ENCODE measurements at regions not wholly inside any gene's neighbourhood (a gene's known extent, or its start where the extent isn't known, plus 50 kb on each side); places are given as distances from the start of the nearest gene placed in this dataset.

GRCh38 chr4:18756671-18757070, 735.1 kb upstream of the LCORL start:
- intact Hi-C loops (cut with micrococcal nuclease; ENCODE audit: unreplicated experiment): no loop called here
- Histone ChIP-seq H3K9ac (ENCODE audit: insufficient read depth, low read depth, low read length) (no peak overlapping the region), H3K4me3 (replicated peaks in 1 of 3; ENCODE audit: insufficient read depth in 1 of 3, low read depth in 2 of 3, low read length in 3 of 3) (no peak overlapping the region), H3K9me3 (ENCODE audit: low read length) (peaks cover 80% of the 10 kb centered on the region), H3K27me3 (ENCODE audit: control insufficient read depth in 1 of 2, insufficient read depth in 2 of 2, low read length in 2 of 2) (no peaks in the 10 kb centered on the region), H4K20me1 (ENCODE audit: insufficient read depth, low read length) (no peaks in the 10 kb centered on the region), H3K4me1 (ENCODE audit: insufficient read depth, low read length) (no peaks in the 10 kb centered on the region), H3K27ac (ENCODE audit: extremely low read length, insufficient read depth, low read length) (no peak overlapping the region), H2AFZ (ENCODE audit: low read length) (no peak overlapping the region), H3K79me2 (ENCODE audit: insufficient read depth, low read length) (no peaks in the 10 kb centered on the region), H3K36me3 (replicated peaks in 1 of 2; ENCODE audit: control insufficient read depth in 1 of 2, insufficient read depth in 2 of 2, low read length in 2 of 2) (no peaks in the 10 kb centered on the region), H3K4me2 (ENCODE audit: low read depth, low read length) (no peak overlapping the region)
- in situ Hi-C loops (cut with HindIII; ENCODE audit: extremely low pct_ligation_motif_present, low pct_unique_long_range_greater_than_20kb): no loop called here
- no peak for DNase-seq (ENCODE audit: low spot score)
- POLR2A ChIA-PET: no interaction called here
- BruUV-seq (replicated peaks): no TSS peak
- no peak for FAIRE-seq
- TF ChIP-seq, protein P1, sequence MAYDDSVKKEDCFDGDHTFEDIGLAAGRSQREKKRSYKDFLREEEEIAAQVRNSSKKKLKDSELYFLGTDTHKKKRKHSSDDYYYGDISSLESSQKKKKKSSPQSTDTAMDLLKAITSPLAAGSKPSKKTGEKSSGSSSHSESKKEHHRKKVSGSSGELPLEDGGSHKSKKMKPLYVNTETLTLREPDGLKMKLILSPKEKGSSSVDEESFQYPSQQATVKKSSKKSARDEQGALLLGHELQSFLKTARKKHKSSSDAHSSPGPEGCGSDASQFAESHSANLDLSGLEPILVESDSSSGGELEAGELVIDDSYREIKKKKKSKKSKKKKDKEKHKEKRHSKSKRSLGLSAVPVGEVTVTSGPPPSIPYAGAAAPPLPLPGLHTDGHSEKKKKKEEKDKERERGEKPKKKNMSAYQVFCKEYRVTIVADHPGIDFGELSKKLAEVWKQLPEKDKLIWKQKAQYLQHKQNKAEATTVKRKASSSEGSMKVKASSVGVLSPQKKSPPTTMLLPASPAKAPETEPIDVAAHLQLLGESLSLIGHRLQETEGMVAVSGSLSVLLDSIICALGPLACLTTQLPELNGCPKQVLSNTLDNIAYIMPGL (CRISPR knock-in tag; IDR thresholded peaks at IDR 0.05; ENCODE audit: borderline replicate concordance in 1 of 2, low read depth in 1 of 2): no peak
- TF ChIP-seq SRY (CRISPR knock-in tag; IDR thresholded peaks at IDR 0.05): no peak
- TF ChIP-seq ZNF253 (CRISPR knock-in tag; IDR thresholded peaks at IDR 0.05; ENCODE audit: borderline replicate concordance): no peak
- TF ChIP-seq EED (CRISPR knock-in tag; IDR thresholded peaks at IDR 0.05): no peak
- TF ChIP-seq ZNF121 (CRISPR knock-in tag; IDR thresholded peaks at IDR 0.05): no peak
- ATAC-seq: no peak
- CTCF ChIA-PET (ENCODE audit: low intra/inter-chr PET ratio, low total read pairs): no interaction called here

GRCh38 chr4:18754180-18754579, 732.6 kb upstream of the LCORL start:
- H3K36me3 ChIP-seq (replicated peaks in 1 of 2; ENCODE audit: control insufficient read depth in 1 of 2, insufficient read depth in 2 of 2, low read length in 2 of 2): no peaks in the 10 kb centered on the region
- CTCF ChIA-PET (ENCODE audit: low intra/inter-chr PET ratio, low total read pairs): no interaction called here
- no peak overlapping the region for H3K4me3 ChIP-seq (replicated peaks in 1 of 3; ENCODE audit: insufficient read depth in 1 of 3, low read depth in 2 of 3, low read length in 3 of 3)
- in situ Hi-C loops (cut with HindIII; ENCODE audit: extremely low pct_ligation_motif_present, low pct_unique_long_range_greater_than_20kb): no loop called here
- no peaks in the 10 kb centered on the region for H3K27me3 ChIP-seq (ENCODE audit: control insufficient read depth in 1 of 2, insufficient read depth in 2 of 2, low read length in 2 of 2)
- ATAC-seq (no peak), FAIRE-seq (no peak), DNase-seq (ENCODE audit: low spot score) (no peak)
- H3K4me2 ChIP-seq (ENCODE audit: low read depth, low read length): no peak overlapping the region
- 0% methylated on average over 2 of the region's 2 CpGs for WGBS (ENCODE audit: low lambda C conversion rate)
- H3K4me1 ChIP-seq (ENCODE audit: insufficient read depth, low read length): no peaks in the 10 kb centered on the region
- peaks cover 86% of the 10 kb centered on the region for H3K9me3 ChIP-seq (ENCODE audit: low read length)
- H4K20me1 ChIP-seq (ENCODE audit: insufficient read depth, low read length): no peaks in the 10 kb centered on the region
- no peak overlapping the region for H3K27ac ChIP-seq (ENCODE audit: extremely low read length, insufficient read depth, low read length)
- no peak overlapping the region for H3K9ac ChIP-seq (ENCODE audit: insufficient read depth, low read depth, low read length)
- POLR2A ChIA-PET: no interaction called here
- intact Hi-C loops (cut with micrococcal nuclease; ENCODE audit: unreplicated experiment): no loop called here
- no TSS peak for BruUV-seq (replicated peaks)
- H2AFZ ChIP-seq (ENCODE audit: low read length): no peak overlapping the region
- no peaks in the 10 kb centered on the region for H3K79me2 ChIP-seq (ENCODE audit: insufficient read depth, low read length)
- no peak for TF ChIP-seq NR2C2 (CRISPR knock-in tag; IDR thresholded peaks at IDR 0.05; ENCODE audit: borderline replicate concordance)
- no peak for TF ChIP-seq TAF1 (CRISPR knock-in tag; IDR thresholded peaks at IDR 0.05)
- no peak for TF ChIP-seq ZNF512B (CRISPR knock-in tag; IDR thresholded peaks at IDR 0.05; ENCODE audit: borderline replicate concordance)
- no peak for TF ChIP-seq MEF2D (CRISPR knock-in tag; IDR thresholded peaks at IDR 0.05)
- no peak for TF ChIP-seq ZBTB26 (CRISPR knock-in tag; IDR thresholded peaks at IDR 0.05; ENCODE audit: borderline replicate concordance)
- TF ChIP-seq SOX5 (CRISPR knock-in tag; IDR thresholded peaks at IDR 0.05; ENCODE audit: borderline replicate concordance): no peak
- TF ChIP-seq RBM39 (IDR thresholded peaks at IDR 0.05; ENCODE audit: low read depth, low read length, poor library complexity, severe bottlenecking): no peak
- TF ChIP-seq PITX1 (CRISPR knock-in tag; IDR thresholded peaks at IDR 0.05): no peak
- no peak for TF ChIP-seq ARNT2 (CRISPR knock-in tag; IDR thresholded peaks at IDR 0.05; ENCODE audit: low read depth)
- TF ChIP-seq XBP1 (CRISPR knock-in tag; IDR thresholded peaks at IDR 0.05): no peak

All from HepG2 (cell line).